ENCODE measurements at regions not wholly inside any gene's neighbourhood (a gene's known extent, or its start where the extent isn't known, plus 50 kb on each side); places are given as distances from the start of the nearest gene placed in this dataset.
A peak's percentile ranks its signal among the peaks of the same experiment; 100 is the strongest.
"Not testable (repeated sequence)": the region's sequence is repeated elsewhere in the genome, so short reads cannot be mapped to it uniquely, and the experiment has no call there.

GRCh38 chr7:3094701-3095445 is 51.2 kb upstream of the CARD11 start:
- DNase-seq, result peak in 2 of 4 experiments; percentile 6 to 9

GRCh38 chr7:3097734-3098133 is 54.1 kb upstream of the CARD11 start:
- no peak for DNase-seq

GRCh38 chr7:3102159-3102558 is 58.5 kb upstream of the CARD11 start:
- no peak for DNase-seq

GRCh38 chr7:3103614-3104398 is 60.1 kb upstream of the CARD11 start:
- no peak for DNase-seq

GRCh38 chr7:3105856-3106255 is 62.2 kb upstream of the CARD11 start:
- DNase-seq, result no peak

- no peak for DNase-seq
Measured at GRCh38 chr7:3106361-3106826, 62.7 kb upstream of the CARD11 start.

- no peak for DNase-seq
Measured at GRCh38 chr7:3107228-3107763, 63.6 kb upstream of the CARD11 start.

- DNase-seq, result no peak
Measured at GRCh38 chr7:3107889-3108570, 64.4 kb upstream of the CARD11 start.

- no peak for DNase-seq
Measured at GRCh38 chr7:3109311-3109915, 65.7 kb upstream of the CARD11 start.

GRCh38 chr7:3112479-3113134 is 68.9 kb upstream of the CARD11 start:
- DNase-seq, result no peak

GRCh38 chr7:3114917-3115316 is 71.2 kb upstream of the CARD11 start:
- DNase-seq, result no peak

GRCh38 chr7:3117081-3117480 is 73.4 kb upstream of the CARD11 start:
- no peak for DNase-seq

- DNase-seq, result no peak
Measured at GRCh38 chr7:3117488-3118231, 74.0 kb upstream of the CARD11 start.

GRCh38 chr7:3119352-3119927 is 75.8 kb upstream of the CARD11 start:
- DNase-seq, result not testable (repeated sequence)

- no peak for DNase-seq
Measured at GRCh38 chr7:3119963-3120362, 76.3 kb upstream of the CARD11 start.

GRCh38 chr7:3120513-3120912 is 76.8 kb upstream of the CARD11 start:
- DNase-seq, result no peak

GRCh38 chr7:3128857-3129490 is 85.3 kb upstream of the CARD11 start:
- DNase-seq, result no peak

GRCh38 chr7:3133811-3134385 is 90.2 kb upstream of the CARD11 start:
- no peak for DNase-seq

GRCh38 chr7:3134745-3135144 is 91.1 kb upstream of the CARD11 start:
- DNase-seq, result no peak

- no peak for DNase-seq
Measured at GRCh38 chr7:3135626-3136025, 92.0 kb upstream of the CARD11 start.

Measured in activated CD4-positive, CD25-positive, alpha-beta regulatory T cell (primary cell).